Mammary epithelial cell (primary cell): ENCODE measurements at regions not wholly inside any gene's neighbourhood (a gene's known extent, or its start where the extent isn't known, plus 50 kb on each side); places are given as distances from the start of the nearest gene placed in this dataset.

Source experiments
- EZH2 ChIP-seq: IDR thresholded peaks from 2 replicates; pipeline ENCODE4 v1.6.1; 2012; ENCODE audit warnings: low read length, inconsistent platforms, borderline replicate concordance
- TF ChIP-seq, protein P1 (sequence below), 2 donors: IDR thresholded peaks in 1 of 2; conservative IDR thresholded peaks in 1 of 2; 2 replicates each; pipeline ENCODE4 v1.5.1; 2011 to 2012; ENCODE audit warnings: inconsistent platforms in 2 of 2, low read length in 2 of 2, mild to moderate bottlenecking in 2 of 2, control low read depth in 1 of 2, low read depth in 1 of 2; ENCODE audit not compliant: insufficient read depth in 1 of 2; ENCODE audit errors: extremely low read depth in 1 of 2

GRCh38 chr3:154538566-154539360 lies 108.8 kb upstream of the GPR149 start:
- TF ChIP-seq, protein P1, sequence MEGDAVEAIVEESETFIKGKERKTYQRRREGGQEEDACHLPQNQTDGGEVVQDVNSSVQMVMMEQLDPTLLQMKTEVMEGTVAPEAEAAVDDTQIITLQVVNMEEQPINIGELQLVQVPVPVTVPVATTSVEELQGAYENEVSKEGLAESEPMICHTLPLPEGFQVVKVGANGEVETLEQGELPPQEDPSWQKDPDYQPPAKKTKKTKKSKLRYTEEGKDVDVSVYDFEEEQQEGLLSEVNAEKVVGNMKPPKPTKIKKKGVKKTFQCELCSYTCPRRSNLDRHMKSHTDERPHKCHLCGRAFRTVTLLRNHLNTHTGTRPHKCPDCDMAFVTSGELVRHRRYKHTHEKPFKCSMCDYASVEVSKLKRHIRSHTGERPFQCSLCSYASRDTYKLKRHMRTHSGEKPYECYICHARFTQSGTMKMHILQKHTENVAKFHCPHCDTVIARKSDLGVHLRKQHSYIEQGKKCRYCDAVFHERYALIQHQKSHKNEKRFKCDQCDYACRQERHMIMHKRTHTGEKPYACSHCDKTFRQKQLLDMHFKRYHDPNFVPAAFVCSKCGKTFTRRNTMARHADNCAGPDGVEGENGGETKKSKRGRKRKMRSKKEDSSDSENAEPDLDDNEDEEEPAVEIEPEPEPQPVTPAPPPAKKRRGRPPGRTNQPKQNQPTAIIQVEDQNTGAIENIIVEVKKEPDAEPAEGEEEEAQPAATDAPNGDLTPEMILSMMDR (conservative IDR thresholded peaks at IDR 0.05 in 1 of 2, IDR thresholded peaks at IDR 0.05 in 1 of 2; ENCODE audit: extremely low read depth in 1 of 2, insufficient read depth in 1 of 2, low read depth in 1 of 2, low read length in 2 of 2), result no peak
- no peak for TF ChIP-seq EZH2
